OCI-LY3 (cell line): ENCODE measurements at regions not wholly inside any gene's neighbourhood (a gene's known extent, or its start where the extent isn't known, plus 50 kb on each side); places are given as distances from the start of the nearest gene placed in this dataset.

Source experiments
- CTCF ChIP-seq: fragments of 200-600, 300-600 bp; sonication (generic); IDR thresholded peaks from 2 replicates; pipeline ENCODE4 v1.5.1; 2014; ENCODE audit warnings: antibody characterized with exemption, low read length, low read depth
- EZH2phosphoT487 ChIP-seq: fragments of 200-600 bp; shearing (Covaris generic); IDR thresholded peaks from 2 replicates; pipeline ENCODE4 v1.6.1; 2018; ENCODE audit warnings: antibody characterized with exemption, mixed run types, low read depth

- TF ChIP-seq CTCF (no peak), EZH2phosphoT487 (no peak)
Measured at GRCh38 chr11:70547821-70548670, 149.7 kb downstream of the CTTN start.
